Hematopoietic multipotent progenitor cell treated with erythropoietin and hydrocortisone succinate and interleukin-3 and kit ligand, for 15 days (in vitro differentiated cells): ENCODE measurements at regions not wholly inside any gene's neighbourhood (a gene's known extent, or its start where the extent isn't known, plus 50 kb on each side); places are given as distances from the start of the nearest gene placed in this dataset.
"Not testable (repeated sequence)": the region's sequence is repeated elsewhere in the genome, so short reads cannot be mapped to it uniquely, and the experiment has no call there.

Source experiments
- DNase-seq: peaks from one replicate; pipeline ENCODE4 v3.0.0-alpha.2; 2015; ENCODE audit warnings: low spot score

- DNase-seq, result no peak
Measured at GRCh38 chr5:17037751-17038150, 101.7 kb upstream of the MYO10 start.

DNA sequence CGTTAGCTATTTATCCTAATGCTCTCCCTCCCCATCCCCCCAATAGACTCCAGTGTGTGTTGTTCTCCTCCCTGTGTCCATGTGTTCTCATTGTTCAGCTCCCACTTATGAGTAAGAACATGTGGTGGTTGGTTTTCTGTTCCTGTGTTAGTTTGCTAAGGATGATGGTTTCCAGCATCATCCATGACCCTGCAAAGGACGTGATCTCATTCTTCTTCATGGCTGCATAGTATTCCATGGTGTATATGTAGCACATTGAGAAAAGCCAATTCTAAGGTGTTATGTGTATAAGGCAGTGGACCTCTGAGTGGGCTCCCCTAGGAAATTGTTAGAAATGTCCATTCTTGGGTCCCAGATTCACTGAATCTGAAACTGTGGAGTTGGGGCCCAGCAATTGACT, 103.1 kb upstream of the MYO10 start:
- DNase-seq, result no peak

DNA sequence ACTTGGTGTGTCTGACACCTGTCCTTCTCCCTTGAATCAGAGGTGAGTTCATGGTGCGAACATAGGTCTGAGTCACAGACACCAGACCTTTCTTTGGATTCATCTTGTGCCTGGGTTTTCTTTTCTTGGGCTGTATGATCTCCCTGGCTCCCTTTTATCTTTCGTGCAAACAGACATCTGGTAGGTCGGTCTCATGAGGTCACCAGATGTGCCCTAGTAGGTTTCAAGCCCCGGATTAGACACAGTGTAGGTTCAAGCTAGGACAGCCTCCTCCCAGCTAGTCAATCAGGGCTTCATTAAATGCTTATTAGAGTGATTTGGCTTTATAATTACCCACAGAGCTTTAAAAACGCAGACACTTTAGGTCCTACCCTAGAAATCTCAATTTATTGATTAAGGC, 106.0 kb upstream of the MYO10 start:
- no peak for DNase-seq

DNA sequence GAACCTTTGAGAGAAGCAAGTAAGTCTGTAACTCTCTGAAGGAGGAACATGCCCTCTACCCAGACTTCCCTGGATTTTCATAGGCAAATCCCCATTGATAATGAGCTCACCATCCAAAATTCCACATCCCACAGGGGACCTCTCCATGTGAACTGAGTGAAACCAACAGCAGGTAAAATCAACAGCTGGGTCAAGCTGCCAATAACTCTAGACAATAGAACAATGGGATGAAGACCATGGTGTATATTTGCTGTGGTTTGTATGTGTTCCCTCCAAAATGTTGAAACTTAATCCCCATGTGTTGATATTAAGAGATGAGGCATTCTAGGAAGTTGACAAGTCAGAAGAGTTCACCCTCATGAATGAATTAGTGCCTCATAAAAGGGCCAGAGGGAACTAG, 110.2 kb upstream of the MYO10 start:
- no peak for DNase-seq

DNA sequence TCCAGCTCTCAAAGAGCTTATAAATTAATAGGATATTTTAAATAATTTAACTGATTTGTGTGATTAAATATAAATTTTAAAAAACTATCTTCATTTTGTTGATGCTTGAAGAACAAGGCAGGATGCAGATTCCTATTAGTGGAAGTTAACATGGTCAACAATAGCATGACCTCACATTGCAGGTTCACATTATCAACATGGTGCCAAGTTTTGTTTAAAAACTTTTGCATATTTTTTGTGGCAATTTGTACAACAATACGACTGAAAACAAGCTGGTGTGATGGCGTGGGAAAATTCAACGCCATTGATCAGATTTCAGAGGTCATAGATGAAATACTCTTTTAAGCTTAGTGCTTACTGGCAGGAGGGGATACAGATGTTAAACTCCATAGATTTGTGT, 114.1 kb upstream of the MYO10 start:
- no peak for DNase-seq

DNA sequence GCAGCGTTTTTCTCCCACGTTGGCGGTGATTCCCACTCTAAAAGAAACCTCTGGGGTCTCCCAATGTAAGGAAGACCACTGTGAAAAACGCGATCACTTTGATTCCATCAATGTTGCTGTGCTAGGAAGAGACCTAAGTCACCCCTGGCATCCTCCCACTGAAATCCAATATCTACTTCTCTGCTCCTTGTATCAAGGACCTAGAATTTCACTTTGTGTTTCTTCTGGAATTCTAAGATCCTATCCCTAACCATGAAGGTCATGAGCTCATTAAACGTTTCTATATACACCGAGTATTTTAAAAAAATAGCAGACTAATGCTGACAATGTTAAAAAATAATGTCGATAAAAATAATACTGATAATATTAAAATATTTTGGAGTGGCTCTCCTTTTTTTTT, 118.8 kb upstream of the MYO10 start:
- DNase-seq, result no peak

DNA sequence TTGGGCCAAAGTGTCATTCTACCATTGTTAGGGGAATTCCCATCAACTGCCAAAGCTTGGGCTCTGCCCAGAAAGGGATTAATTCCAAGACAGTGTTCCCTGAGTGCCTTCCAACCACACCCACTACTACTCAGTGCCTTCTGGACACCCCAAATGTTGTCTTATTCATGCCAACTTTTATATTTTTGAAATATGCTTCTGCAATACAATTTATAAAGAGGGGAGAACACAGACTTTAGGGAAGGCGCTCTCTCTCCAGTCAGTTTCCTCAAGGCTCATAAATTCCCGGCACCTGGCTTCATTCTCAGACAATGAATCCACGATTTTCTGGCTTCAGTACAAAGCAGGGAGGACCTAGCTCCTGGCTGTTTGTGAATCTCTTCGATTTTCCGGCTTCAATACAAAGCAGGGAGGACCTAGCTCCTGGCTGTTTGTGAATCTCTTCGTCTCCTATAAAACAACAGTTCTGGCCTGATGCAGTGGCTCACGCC, 120.1 kb upstream of the MYO10 start:
- DNase-seq, result no peak

DNA sequence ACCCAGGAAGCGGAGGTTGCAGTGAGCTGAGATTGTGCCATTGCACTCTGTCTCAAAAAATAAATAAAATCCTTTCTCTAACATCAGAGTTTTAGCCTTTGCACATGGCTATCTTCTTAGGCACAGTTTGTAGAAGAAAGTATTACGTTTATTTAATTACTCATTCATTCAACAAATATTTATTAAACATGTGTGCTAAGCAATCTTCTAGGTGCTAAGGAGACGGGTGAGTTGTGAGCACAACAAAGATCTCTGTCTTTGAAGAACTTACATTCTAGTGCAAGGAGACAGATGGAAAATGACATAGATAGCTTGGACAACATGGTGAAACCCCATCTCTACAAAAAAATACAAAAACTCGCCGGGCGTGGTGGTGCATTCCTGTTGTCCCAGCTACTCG, 122.3 kb upstream of the MYO10 start:
- no peak for DNase-seq

DNA sequence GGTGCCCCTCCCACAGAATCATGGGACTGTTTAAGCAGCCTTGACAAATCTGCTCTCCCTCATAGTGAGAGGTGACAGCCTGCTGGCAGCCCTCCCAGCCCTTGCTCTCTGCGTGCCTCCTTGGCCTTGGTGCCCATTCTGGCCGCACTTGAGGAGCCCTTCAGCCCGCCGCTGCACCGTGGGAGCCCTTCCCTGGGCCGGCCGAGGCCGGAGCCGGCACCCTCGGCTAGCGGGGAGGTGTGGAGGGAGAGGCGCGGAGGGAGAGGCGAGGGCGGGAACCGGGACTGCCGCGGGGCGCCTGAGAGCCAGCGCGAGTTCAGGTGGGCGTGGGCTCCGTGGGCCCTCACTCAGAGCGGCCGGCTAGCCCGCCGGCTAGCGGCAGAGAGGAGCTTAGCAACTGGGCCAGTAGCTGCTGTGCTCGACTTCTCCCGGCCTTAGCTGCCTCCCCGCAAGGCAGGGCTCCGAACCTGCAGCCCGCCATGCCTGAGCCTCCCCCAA, 125.9 kb upstream of the MYO10 start:
- no peak for DNase-seq

DNA sequence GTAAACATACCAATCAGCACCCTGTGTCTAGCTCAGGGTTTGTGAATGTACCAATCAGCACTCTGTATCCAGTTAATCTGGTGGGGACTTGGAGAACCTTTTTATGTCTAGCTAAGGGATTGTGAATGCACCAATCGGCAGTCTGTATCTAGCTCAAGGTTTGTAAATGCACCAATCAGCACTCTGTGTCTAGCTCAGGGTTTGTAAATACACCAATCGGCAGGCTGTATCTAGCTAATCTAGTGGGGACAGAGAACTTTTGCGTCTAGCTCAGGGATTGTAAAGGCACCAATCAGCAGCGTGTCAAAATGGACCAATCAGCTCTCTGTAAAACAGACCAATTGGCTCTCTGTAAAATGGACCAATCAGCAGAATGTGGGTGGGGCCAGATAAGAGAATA, 126.7 kb upstream of the MYO10 start:
- DNase-seq, result not testable (repeated sequence)

GRCh38 chr5:17064241-17064640, 128.2 kb upstream of the MYO10 start:
- DNase-seq, result no peak

DNA sequence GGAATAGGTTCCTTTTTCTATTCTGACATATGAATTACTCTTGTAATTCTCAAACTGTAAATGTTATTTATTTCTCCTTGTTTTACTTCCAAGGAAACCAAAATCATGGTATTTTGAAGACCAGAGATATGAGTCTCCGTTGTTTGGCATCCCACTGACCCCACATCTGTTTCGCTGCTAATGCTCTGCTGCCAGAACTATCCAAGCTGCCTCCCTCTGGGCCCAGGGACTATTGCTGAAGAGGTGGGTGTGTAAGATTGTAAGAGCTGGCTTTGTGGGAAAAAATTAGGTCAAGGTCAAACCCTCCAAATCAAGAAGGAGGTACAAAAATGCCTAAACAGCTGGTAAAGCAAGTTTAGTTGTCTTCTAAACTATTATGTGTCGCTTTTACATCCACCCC, 129.4 kb upstream of the MYO10 start:
- no peak for DNase-seq

DNA sequence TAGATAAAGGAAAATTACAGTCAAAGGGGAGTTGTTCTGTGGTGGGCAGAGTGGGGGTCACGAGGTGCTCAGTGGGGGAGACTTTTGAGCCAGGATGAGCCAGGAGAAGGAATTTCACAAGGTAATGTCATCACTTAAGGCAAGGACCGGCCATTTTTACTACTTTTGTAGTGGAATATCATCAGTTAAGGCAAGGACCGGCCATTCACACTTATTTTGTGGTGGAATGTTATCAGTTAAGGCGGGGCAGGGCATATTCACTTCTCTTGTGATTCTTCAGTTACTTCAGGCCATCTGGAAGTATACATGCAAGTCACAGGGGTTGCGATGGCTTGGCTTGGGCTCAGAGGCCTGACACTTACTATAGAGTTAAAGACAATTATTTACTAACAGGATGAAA, 129.9 kb upstream of the MYO10 start:
- DNase-seq, result not testable (repeated sequence)

DNA sequence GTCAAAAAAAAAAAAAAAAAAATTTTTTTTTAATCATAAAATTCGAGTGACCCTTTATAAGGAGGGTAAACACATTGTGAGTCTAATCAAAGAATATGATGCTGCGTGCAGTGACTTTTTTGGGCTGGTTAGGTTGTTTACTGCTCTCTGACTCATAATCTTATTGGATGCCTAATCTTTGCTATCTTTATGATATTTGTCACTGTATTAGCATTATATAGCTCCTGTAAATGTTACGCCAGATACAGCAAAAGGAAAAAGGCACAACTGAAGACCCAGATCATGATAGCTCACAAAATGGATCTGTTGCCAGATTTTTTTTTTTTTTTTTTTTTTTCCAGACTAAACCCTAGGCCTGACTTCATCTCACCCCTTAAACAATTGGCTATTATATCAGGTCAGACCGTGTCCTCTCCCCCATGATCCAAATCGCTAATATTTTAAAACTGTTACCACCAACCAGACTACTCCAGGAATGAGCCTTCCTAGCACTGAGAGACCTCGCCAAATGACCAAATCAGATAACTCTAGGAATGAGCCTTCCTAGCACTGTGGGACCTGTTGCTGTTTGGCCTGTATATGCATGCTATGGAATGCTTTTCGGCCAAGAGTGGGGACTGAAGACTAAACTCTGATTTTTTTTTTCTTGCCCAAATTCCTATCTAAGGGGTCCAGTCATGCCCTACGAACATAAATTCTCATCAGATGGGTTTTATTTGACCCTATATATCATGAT, 131.7 kb upstream of the MYO10 start:
- DNase-seq, result no peak

GRCh38 chr5:17069995-17070511, 134.0 kb upstream of the MYO10 start:
- no peak for DNase-seq

GRCh38 chr5:17070647-17071046, 134.6 kb upstream of the MYO10 start:
- DNase-seq, result no peak

DNA sequence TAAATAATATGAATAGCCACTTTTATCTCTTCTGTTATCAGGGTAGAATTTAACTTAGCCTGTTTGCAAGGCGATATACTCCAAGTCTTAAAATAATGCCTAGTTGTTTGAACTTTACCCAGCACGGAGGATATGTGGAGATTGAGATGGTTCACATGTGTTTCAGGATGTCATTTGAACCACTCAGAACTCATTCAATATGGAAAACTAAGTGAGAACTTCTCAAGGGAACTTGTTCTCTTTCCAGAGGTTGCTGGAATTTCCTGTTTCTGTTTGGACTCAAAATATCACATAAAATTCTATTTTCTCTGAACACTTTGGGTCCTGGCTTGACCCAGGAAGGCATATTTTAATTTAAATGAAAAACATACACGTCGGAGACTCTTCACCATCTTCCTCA, 139.1 kb upstream of the MYO10 start:
- DNase-seq, result no peak

- DNase-seq, result no peak
Measured at GRCh38 chr5:17076272-17076671, 140.2 kb upstream of the MYO10 start.

GRCh38 chr5:17077440-17078233, 139.8 kb upstream of the BASP1 start:
- DNase-seq, result no peak

DNA sequence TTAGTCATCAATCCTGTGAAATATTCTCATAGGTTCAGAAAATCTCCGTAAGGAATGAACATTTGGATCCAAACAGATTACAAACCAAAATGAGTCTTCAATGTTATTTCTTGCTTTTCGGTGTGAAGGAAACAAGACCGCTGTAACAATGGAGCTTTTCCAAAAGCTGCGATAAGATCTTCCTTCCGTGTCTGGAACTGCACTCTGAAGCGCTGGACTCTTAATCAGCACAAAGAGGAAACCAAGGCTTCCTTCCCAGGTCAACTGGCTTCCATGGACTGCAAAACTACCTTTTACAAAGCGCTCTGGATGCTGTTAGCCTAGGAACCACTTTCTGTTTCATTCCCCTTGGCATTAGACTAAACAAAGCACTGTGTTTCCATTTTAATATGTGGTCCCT, 137.9 kb upstream of the BASP1 start:
- no peak for DNase-seq

GRCh38 chr5:17080361-17080760, 137.1 kb upstream of the BASP1 start:
- DNase-seq, result no peak

- DNase-seq, result no peak
Measured at GRCh38 chr5:17081142-17081541, 136.3 kb upstream of the BASP1 start.

DNA sequence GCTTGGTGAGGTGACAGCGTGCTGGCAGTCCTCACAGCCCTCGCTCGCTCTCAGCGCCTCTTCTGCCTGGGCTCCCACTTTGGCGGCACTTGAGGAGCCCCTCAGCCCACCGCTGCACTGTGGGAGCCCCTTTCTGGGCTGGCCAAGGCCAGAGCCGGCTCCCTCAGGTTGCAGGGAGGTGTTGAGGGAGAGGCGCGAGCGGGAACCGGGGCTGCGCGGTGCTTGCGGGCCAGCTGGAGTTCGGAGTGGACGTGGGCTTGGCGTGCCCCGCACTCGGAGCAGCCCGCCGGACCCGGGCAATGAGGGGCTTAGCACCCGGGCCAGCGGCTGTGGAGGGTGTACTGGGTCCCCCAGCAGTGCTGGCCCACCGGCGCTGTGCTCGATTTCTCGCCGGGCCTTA, 134.2 kb upstream of the BASP1 start:
- not testable (repeated sequence) for DNase-seq
